GM20431 (cell line): ENCODE measurements at regions not wholly inside any gene's neighbourhood (a gene's known extent, or its start where the extent isn't known, plus 50 kb on each side); places are given as distances from the start of the nearest gene placed in this dataset.

Source experiments
- in situ Hi-C: fragments of 300-500 bp; cut with MseI, MboI; formaldehyde crosslinking; loops from one replicate; pipeline ENCODE4 v1.15.0; 2020; ENCODE audit warnings: low sequenced_read_pairs; ENCODE audit not compliant: unreplicated experiment

DNA sequence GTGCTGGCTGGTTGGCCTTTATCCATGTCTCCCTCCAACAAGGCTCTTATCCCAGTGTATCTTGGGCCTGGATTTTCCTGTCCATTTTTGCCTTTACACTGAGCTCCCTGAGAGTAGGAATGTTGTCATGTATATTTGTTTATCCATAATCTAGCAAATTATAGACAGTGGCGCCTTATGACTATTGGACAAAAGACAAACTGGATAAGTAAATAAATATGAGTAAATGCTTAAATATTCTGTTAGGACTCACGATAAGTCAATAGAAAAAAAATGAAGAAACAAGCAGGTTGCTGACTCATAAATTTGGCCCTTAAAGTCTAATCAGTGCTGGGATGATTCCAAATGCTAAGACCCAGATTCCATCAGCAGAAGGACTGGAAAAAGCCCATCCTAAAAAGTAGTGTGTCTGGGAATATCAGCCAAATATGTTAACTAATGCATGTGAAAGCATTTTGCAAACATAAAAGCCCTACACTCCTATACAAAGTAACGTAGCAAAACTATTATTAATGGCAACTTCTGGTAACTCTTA, 55.0 kb upstream of the PCSK2 start:
- in situ Hi-C loops: no loop called here

DNA sequence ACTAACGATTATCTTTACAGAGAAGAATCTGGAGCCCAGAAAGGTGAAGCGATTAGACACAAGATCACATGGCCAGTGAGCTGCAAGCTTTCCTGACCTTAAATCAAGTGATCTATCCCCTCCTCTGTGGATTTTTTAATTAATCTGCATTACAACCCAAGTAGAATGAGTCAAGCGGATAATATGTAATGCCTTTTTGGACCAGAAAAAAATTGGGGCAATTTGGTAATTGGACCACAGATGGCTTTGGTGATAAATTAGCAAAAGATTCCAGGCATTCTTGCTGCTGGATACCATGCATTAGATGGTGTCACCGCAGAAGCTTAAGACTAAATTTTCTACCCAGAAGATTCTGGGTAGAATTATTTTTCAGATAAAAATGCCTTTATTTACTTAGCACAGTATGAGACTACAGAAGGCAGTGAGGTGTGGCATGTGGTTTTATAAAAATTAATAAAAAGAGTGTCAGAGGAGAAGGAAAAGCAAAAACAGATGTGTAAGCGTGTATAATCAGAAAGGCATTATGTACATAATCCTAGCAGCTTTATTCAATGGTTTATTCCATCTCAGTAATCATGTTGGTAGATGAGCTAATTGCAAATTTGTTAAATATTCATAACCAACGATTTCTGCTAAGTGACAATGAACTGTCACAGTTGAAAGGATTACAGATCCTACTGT, 53.9 kb upstream of the PCSK2 start:
- in situ Hi-C loops: no loop called here
